NCI-H2107 treated with DMSO at 0.1 percent for 48 hours (cell line): ENCODE measurements at regions not wholly inside any gene's neighbourhood (a gene's known extent, or its start where the extent isn't known, plus 50 kb on each side); places are given as distances from the start of the nearest gene placed in this dataset.
"Not testable (repeated sequence)": the region's sequence is repeated elsewhere in the genome, so short reads cannot be mapped to it uniquely, and the experiment has no call there.

Source experiments
- DNase-seq: peaks from one replicate; lab custom pipeline; 2025; ENCODE audit not compliant: unreplicated experiment; lab: John Stamatoyannopoulos, UW

DNA sequence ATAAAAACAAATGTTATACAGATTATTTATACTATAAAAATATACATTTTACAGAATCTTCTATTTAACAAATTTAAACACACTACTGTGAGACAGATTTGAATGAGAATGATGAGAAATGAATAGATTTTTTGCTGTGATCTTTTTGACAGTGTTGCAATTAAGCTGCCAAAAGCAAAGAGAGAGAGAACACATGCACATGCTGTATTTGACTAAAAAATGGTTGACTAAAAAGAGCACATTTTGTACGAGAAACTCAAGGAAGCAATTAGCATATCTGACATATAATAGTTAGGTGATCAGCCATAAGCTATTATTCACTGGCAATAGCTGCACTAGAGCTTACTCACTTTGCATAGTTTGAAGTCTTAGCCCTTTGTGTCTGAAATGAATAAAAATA is 115.8 kb downstream of the SYT10 start:
- DNase-seq, result no peak

DNA sequence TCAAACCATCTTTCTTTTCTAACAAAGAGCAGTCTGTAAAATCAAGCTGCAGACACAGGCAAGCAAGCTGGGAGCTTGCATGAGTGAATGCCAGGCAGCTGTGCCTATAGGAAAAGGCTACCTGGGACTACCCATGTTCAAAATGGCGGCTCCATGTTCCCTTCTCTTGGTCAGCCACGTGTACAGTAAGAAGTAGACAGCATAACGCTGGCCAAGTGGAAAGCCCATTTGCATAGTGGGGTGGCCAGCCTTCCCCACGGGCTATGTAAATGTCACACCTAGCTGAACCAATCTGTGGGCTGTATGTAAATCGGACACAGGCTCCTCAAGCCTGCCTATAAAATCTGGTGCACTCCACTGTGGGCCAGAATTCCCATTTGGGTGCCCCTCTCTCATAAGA is 117.1 kb downstream of the SYT10 start:
- no peak for DNase-seq

DNA sequence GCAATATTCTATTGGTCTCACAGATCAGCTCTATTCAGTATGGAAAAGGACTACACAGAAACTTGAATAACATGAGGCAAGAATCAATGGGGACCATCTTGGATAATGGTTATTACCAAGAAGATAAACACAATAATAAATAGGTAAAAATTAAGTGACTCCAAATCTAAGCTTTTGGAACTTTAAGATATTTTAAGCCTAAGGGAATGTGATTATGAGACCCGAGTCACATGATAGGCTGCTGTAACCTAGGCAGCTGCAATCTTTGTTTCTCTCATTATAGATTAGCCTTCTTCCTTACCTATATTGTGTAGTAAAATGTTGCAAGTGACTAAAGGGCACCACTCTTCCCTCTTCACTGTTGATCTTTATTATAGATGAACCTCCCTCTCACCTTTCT is 121.9 kb downstream of the SYT10 start:
- DNase-seq, result no peak

DNA sequence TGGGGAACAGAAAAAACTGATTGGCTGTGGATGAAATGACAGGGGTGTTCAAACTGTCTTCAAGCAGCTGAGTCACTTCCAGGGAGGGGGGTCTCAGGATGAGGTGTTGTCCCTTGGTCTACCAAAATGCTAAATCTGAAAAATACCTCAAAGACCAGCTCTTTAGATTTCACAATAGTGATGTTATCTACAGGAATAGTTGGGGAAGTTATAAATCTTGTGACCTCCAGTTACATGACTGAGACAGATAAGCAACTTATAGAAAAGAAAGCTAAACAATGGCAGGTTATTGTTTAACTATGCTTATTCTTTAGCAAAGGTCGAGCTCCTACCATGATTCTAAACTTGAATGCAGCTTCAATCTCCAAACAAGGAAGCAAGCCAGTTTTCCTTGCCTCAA is 125.4 kb downstream of the SYT10 start:
- no peak for DNase-seq

DNA sequence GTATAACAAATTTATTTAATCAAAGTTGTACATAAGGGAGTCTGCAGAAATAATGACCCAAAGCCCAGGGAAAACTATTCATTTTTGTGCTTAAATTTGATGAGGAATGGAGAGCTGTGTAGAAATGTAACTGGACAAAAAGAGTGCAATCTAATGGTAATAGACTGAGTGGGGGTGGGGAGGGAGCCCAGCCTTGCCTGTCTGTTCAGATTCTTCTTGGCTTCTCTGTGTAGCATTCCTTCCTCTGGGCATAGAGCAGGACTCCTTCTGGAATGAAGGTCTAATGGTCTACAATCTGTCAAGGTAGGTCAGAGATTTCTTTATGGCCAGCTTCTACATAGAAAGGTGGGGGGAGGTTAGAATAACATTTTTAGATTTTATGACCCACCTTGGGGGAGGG is 126.1 kb downstream of the SYT10 start:
- DNase-seq, result no peak

DNA sequence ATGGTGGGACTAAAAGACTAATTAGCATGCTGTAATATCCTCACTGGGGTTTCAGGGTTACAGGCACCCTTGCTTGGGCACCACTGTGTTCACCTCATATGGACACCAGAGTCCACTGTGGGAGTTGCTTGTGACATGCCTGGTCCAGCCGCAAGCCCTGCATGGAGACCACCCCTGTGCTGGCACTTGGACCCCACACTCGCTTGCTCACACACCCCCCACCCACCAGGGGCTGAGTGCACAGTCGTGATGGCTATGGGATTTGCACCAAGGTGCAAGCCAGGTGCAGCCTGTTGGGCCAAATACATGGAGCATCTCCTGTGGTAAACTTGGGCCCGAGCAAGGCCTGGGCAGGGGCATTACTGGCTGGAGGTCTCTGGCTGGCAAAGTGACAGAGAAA is 129.1 kb downstream of the SYT10 start:
- no peak for DNase-seq

DNA sequence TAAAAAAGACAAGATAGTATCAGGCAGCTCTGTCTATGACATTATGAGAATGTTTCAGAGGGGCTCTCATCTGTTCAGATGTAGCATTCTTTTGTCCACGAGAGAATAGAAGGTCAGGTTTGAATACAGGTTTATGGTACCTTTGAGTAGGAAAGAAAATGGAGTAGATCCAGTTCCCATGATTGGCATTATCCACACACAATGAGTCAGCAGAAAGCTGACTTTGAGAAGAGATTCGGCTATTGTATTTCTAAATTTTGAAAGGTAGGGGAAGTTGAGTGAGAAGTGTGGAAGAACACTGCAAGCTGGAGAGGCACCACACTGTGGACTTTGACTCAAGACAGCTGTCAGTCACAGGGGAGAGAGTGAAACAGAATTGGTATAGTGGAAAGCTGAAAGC is 135.4 kb downstream of the SYT10 start:
- DNase-seq, result no peak

DNA sequence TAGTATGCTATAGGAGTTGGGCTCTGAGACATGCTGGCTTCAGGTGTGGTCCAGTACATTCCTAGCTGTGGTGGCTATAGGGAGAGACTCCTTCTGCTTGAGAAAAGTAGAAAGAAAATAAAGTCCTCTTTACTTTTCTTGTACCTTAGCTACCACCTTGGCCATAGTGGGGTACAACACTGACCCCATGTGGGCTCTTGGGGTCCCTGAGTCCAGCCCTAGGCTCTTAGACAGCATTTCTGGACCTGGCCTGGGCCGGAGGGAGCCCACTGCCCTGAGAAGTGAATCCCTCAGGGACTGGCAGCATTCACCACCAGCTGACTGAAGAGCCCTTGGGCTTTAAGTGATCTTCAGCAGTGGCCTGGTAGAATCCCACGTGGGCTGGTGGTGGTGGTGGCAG is 143.1 kb downstream of the SYT10 start:
- DNase-seq, result no peak

DNA sequence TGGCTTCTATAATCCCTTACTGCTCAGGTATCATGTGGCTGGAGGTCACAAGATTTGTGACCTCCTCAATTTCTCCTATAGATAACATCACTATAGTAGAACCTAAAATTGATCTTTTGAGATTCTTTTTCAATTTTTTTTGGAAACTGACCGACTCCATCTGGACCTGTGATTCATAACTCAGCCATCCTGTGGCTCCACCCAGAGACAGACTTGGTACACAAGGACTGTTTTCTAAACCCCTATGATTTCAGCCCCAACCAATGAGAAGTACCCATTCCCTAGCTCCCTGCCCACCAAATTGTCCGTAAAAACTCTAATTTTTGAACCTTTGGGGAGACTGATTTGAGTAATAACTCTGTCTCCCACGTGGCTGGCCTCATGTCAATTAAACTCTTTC is 148.9 kb downstream of the SYT10 start:
- no peak for DNase-seq

DNA sequence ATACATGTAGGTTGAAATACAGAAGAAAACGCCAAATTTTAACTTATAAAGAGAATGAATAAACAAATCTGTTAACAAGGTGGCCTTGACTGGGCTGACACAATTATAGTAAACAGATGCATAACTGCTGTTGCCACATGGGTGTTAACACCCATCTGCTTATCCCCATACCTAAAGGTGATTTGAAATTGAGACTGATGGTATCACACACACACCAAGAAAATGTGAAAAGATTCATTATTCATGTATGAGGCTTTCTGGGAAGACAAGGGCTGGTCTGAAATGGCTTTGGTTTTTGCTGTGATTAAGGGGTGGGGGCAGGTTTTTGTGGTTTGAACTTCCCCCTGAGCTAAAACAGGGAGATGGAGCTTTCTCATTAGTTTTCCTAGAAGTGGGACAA is 156.6 kb downstream of the SYT10 start:
- no peak for DNase-seq

DNA sequence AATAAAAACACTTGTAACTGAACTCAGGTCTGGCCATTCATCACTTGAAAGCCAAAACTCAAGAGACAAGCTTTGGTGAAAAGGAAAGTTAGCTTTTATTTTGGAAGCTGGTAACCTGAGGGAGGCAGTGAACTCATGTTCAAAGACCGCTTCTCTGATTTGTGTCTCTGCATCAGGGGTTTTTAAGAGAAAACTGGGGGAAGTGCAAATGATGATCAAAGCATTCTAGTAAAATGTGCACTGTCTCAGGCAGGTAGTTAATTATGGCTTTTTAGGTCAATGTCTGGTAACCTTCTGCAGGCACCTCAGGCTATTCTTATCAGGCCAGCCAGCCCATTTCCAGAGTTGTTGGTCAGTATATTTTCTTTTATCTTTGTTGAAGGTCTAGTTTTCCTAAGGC is 162.2 kb downstream of the SYT10 start:
- DNase-seq, result no peak

DNA sequence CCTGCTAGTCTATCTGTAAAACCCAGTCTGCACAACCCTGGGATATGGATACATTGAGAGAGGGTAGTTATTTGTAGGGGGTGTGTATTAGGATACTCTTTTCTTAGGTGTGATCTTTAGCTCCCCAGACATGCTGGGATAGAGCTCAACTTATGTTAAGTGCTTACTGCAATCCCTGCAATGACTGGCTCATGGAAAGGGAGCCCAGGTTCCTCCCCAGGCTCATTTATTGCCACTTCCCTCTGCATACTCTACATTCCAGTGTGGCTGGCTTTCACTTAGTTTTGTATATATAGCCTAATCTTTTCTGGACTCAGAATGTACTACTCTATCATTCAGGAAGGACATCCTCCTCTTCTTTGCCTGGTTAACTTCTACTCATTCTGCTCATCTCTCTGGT is 172.0 kb downstream of the SYT10 start:
- no peak for DNase-seq

DNA sequence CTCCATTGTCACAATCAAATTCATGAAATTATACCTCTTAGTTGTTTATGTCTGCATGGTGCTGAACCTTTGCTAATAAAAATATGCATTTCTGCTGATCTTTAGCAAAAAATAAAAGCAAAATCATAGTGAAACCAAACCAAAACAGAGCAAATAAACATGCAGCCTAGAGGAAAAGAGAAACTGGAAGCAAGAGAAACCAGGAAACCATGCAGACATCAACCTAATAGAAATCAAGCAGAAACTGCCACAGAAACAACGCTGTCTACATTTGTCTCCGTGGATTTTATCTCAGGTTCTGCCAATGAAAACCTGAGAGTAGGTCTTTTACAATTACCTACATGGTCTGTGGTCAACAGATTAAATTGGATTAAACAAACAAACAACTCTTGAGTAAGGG is 173.7 kb downstream of the SYT10 start:
- no peak for DNase-seq

DNA sequence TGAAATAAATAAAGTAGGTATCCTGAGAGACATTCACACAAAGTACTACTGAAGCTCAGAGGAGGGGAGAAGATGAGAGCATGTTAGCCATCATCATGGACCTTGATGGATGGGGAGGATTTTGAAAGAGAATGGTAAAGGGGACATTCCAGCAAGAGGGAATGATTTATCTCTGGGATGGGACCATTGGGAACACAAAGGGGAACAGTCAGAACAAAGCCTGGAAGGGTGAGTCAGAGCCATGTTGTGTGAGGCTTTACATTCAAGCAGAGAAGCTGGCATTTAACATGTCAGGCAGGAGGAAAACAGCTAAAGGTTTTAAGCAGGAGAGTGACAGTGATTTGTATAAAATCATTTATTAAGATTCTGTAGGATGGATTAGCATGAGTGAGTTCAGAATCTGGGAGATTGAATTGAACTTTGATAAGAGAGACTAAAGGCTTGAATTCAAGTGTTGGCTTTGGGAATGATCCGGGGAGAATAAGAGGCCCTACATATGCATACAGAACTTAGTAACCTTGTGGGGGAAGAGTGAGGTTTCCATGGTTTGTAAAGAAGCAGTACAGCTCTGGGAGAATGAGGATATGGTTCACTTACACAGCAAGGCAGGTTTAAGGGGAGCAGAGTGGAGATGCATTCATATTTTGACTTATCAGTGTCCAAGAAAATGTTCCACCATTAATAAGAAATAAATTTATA is 174.4 kb downstream of the SYT10 start:
- DNase-seq, result no peak

DNA sequence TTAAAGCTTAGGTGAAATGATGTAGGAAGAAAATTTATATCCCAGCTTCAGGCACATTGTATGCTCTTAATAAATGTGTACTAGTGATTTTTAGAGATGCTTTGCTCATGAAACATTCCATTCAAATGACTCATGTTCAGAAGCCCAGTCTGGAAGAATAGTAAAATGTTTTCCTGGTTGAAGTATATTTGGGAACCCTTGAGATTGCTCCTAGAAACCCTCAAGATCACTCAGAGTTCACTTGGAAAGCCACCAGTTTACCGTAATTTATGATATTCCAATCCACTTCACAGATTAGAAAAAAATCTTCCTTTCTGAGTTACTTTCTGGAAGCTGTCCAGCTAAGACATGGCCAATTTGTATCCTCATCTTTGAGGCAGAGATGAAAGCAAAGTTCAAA is 186.4 kb downstream of the SYT10 start:
- no peak for DNase-seq

DNA sequence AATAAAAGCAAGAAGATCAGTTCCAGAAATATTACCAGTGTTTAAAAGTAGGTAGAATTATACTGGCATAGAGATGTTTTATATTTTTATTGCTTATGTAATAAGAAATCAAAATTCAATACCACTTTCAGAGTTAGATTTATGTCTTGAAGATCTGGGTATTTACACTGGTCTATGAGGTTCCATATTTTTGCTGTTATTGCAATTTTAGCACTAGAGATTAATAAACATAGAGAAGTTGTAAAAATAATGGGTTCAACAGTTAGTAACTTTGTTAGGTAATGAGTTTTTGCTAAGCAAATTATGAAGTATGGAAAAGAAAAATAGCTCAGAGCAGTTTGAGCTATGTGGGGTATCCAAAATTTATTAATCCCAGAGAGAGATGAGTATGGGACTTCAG is 188.1 kb downstream of the SYT10 start:
- no peak for DNase-seq

DNA sequence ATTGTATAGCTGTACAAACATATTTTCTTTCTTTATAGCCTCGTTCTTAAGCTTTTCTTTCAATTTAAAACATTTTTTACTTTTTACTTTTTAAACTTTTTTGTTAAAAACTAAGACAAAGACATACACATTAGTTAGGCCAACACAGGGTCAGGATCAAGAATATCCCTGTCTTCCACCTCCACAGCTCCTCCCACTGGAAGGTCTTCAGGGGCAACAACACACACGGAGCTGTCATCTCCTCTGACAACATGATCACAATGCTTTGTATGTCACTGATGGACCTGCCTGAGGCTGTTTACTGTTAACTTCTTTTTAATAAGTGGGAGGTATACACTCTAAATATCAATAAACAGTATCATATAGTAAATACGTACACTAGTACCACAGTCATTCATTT is 191.3 kb downstream of the SYT10 start:
- DNase-seq, result no peak

DNA sequence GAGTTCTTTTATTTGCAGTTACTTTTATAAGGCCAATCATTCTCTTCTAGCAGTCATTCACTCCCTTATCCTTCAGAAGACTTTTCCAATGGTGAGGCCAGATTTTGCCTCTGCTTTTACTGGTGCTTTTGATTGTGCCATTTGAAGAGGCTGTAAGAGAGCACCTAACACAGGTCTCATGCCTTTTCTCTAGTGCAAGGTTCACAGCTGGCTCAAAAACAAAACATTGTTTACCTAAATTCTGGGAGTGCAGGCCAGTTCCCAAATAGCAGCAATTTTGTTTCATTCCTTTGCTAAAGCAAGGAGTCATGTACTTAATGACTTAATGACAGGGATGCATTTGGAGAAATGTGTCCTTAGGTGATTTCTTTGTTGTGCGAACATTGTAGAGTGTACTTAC is 192.0 kb downstream of the SYT10 start:
- no peak for DNase-seq

DNA sequence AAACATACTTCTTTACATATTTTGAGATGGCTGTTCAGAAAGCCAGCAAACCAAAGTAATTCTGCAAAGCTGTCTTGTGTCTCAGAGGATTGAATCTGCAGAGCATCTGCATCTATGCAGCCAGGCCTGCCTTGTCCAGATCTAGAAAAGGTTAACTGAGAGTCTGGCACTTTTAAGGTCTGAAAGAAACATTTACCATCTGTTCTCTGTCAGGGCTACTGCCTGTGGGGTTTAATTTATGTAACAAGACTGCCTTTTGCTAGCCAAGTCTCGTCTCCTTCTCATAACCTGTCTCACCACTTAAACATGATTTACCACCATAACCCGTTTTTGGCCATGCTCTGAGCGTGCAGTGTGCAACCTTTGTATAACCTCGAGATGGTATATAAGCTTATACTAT is 194.2 kb downstream of the SYT10 start:
- DNase-seq, result no peak

DNA sequence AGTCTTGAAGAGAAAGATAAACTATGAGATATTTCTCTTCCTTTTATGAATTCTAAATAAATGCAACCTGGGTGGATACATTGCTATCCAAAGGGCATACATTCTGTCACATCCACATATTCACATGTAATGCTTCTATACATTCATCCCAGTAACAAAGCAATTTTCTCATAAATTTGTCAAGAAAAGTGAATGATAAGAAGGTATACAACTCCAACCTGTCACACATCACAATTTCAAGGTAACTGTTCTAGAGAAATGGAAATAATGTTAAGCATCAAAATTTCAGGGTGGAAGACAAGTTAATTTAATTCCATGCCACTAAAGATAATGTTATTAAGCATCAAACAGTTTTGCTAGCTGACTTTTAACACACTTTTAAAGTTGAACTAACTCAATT is 212.9 kb downstream of the SYT10 start:
- no peak for DNase-seq

DNA sequence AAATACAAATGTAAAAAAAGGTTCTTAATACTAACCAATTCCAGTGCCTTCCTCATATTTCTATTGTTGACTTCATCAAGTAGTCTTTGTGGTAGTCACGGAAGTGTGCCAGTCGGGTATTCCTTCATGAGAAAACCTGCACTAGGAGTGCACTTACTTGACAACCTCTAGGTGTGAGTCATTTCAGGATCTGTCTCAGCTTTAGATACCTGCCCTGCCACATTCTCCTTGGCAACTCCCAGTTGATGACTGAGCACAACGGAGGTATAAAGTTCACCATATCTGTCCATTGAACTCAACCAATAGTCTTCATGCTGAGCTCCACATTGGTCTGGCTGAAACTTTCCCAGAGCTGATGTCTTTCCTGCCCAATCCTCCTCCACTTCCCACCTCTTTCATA is 215.7 kb downstream of the SYT10 start:
- DNase-seq, result no peak

DNA sequence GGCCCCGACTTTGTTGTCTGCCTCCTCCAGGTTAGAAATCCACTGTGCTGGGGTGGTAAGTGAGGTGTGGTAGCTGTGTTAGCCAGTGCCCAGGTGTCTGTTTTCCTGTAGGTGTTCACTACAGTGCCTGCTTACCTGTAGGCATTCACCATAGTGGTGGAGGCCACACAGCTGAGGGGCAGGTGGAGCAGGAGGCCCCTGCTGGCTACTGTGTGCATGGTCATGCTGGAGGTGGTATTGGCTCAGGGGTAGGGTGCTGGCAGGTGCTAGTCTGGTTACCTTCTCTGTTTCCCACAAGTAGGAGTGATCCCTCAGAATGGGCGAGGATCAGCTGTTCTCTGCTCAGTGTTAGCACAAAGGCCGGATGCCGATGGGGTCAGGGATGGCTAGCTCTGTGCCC is 217.3 kb downstream of the SYT10 start:
- DNase-seq, result no peak

DNA sequence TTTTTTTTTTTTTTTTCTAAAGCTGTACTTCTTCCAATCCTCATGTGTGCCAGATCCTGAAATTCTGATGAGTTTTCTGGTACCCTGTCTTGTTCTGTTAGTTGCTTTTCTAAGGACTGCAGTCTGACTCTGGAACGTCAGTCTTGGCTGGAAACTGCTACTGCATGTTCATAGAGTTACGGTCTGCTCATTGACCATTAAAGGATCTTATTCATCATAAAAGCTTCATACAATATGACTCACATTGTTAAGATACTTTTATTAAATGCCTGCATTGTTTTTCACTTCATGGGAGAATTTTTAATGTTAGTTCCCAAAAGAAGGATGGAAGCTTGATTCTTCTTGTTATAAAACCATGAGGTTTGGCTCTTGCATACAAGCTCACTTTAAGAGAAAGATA is 233.6 kb downstream of the SYT10 start:
- DNase-seq, result no peak

DNA sequence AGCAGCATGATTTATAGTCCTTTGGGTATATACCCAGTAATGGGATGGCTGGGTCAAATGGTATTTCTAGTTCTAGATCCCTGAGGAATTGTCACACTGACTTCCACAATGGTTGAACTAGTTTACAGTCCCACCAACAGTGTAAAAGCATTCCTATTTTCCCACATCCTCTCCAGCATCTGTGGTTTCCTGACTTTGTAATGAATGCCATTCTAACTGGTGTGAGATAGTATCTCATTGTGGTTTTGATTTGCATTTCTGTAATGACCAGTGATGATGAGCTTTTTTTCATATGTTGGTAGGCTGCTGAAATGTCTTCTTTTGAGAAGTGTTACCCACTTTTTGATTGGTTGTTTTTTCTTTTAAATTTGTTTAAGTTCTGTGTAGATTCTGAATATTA is 245.2 kb downstream of the SYT10 start:
- DNase-seq, result not testable (repeated sequence)
